ENCODE measurements at regions not wholly inside any gene's neighbourhood (a gene's known extent, or its start where the extent isn't known, plus 50 kb on each side); places are given as distances from the start of the nearest gene placed in this dataset.

- no peak for TF ChIP-seq CTCF (conservative IDR thresholded peaks at IDR 0.05; ENCODE audit: control insufficient read depth, insufficient read depth, low read depth, low read length)
- DNase-seq (ENCODE audit: low read depth): no peak
- no peak overlapping the region for H3K4me3 ChIP-seq (ENCODE audit: control insufficient read depth, low read depth, low read length)
Observed at GRCh38 chr1:194300340-194300739, 1113.9 kb upstream of the B3GALT2 start.

GRCh38 chr1:194298007-194298598 lies 1111.7 kb upstream of the B3GALT2 start:
- DNase-seq (ENCODE audit: low read depth): no peak
- no peak for TF ChIP-seq CTCF (conservative IDR thresholded peaks at IDR 0.05; ENCODE audit: control insufficient read depth, insufficient read depth, low read depth, low read length)
- H3K4me3 ChIP-seq (ENCODE audit: control insufficient read depth, low read depth, low read length): no peak overlapping the region

- TF ChIP-seq CTCF (conservative IDR thresholded peaks at IDR 0.05; ENCODE audit: control insufficient read depth, insufficient read depth, low read depth, low read length): no peak
- H3K4me3 ChIP-seq (ENCODE audit: control insufficient read depth, low read depth, low read length): no peak overlapping the region
- no peak for DNase-seq (ENCODE audit: low read depth)
Observed at GRCh38 chr1:194297094-194297493, 1110.7 kb upstream of the B3GALT2 start.

- no peak for DNase-seq (ENCODE audit: low read depth)
- TF ChIP-seq CTCF (conservative IDR thresholded peaks at IDR 0.05; ENCODE audit: control insufficient read depth, insufficient read depth, low read depth, low read length): no peak
- H3K4me3 ChIP-seq (ENCODE audit: control insufficient read depth, low read depth, low read length): no peak overlapping the region
Observed at GRCh38 chr1:194296201-194296600, 1109.8 kb upstream of the B3GALT2 start.

GRCh38 chr1:194295685-194296084 lies 1109.3 kb upstream of the B3GALT2 start:
- DNase-seq (ENCODE audit: low read depth): no peak
- no peak for TF ChIP-seq CTCF (conservative IDR thresholded peaks at IDR 0.05; ENCODE audit: control insufficient read depth, insufficient read depth, low read depth, low read length)
- H3K4me3 ChIP-seq (ENCODE audit: control insufficient read depth, low read depth, low read length): no peak overlapping the region

- no peak for DNase-seq (ENCODE audit: low read depth)
- TF ChIP-seq CTCF (conservative IDR thresholded peaks at IDR 0.05; ENCODE audit: control insufficient read depth, insufficient read depth, low read depth, low read length): no peak
- no peak overlapping the region for H3K4me3 ChIP-seq (ENCODE audit: control insufficient read depth, low read depth, low read length)
Observed at GRCh38 chr1:194293851-194294405, 1107.5 kb upstream of the B3GALT2 start.
